GM12874 (cell line): ENCODE measurements at regions not wholly inside any gene's neighbourhood (a gene's known extent, or its start where the extent isn't known, plus 50 kb on each side); places are given as distances from the start of the nearest gene placed in this dataset.

Experiments
- TF ChIP-seq, protein P1 (sequence below): IDR thresholded peaks from 2 replicates; pipeline ENCODE4 v1.5.1; 2011; ENCODE audit warnings: low read depth, mild to moderate bottlenecking, control low read depth, low read length, moderate library complexity; ENCODE audit not compliant: insufficient read depth

GRCh38 chr2:238688193-238689153, 159.4 kb upstream of the TWIST2 start:
- TF ChIP-seq, protein P1, sequence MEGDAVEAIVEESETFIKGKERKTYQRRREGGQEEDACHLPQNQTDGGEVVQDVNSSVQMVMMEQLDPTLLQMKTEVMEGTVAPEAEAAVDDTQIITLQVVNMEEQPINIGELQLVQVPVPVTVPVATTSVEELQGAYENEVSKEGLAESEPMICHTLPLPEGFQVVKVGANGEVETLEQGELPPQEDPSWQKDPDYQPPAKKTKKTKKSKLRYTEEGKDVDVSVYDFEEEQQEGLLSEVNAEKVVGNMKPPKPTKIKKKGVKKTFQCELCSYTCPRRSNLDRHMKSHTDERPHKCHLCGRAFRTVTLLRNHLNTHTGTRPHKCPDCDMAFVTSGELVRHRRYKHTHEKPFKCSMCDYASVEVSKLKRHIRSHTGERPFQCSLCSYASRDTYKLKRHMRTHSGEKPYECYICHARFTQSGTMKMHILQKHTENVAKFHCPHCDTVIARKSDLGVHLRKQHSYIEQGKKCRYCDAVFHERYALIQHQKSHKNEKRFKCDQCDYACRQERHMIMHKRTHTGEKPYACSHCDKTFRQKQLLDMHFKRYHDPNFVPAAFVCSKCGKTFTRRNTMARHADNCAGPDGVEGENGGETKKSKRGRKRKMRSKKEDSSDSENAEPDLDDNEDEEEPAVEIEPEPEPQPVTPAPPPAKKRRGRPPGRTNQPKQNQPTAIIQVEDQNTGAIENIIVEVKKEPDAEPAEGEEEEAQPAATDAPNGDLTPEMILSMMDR, result no peak

DNA sequence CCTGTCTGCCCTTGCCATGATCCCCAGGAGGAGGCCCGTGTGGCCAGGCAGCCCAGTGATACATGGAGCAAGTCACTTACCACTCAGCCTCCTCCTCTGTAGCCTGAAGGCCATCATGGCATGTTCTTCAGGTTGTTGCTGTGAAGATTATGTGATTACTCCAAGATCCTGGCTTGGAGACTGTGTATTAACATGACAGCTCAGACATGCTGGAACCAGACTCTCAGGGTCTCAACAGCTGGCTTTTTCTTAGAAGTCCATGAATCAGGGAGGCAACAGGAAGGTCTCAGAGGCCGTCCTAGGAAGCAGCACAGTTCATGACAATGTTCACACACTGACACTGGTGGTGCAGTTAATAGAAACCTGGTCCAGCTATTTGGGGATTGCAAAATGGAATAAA, 158.6 kb upstream of the TWIST2 start:
- TF ChIP-seq, protein P1, result no peak

DNA sequence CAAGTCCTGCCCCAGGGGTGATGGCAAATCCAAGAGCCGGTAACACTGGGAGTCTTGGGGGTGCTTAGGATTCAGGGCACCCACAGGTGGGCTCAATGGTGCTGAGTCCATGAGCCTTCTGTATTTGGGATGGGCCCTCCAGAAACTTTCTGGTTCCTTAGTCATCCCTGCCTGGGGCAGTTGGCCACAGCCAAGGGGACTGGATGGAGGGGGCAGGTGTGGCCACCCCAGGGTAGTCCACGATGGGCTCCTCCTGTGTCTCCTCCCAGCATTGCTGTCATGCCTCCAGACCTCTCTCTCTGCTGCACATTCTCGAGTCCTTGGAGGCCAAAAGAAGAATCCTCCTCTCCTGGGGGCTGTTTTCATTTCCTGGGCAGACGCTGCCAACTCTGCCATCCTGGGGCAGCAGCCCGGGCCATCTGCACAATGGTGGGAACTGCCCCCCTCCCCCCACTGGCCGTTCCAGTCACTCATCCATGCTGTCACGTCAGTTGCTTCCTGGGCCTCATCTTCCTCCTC, 158.0 kb upstream of the TWIST2 start:
- TF ChIP-seq, protein P1, result no peak

DNA sequence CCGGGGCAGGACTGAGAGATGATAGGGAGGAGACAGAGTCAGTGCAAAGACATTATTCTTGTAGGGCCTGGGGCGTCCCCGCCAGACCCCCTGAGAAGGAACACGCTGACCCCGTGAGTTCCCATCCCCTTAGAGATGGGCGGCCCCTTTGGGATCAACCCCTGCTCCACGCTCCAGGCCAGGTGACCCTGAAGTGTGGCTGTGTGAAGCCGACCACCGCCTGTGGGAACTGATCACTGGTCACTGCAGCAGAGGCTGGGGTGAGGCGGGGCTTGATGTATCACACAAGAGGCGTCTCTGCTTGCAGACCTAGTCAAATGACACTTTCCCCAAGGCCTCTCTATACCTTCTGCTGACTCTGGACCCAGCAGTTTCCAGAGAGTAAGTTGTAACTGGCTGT, 157.4 kb upstream of the TWIST2 start:
- TF ChIP-seq, protein P1, result no peak

DNA sequence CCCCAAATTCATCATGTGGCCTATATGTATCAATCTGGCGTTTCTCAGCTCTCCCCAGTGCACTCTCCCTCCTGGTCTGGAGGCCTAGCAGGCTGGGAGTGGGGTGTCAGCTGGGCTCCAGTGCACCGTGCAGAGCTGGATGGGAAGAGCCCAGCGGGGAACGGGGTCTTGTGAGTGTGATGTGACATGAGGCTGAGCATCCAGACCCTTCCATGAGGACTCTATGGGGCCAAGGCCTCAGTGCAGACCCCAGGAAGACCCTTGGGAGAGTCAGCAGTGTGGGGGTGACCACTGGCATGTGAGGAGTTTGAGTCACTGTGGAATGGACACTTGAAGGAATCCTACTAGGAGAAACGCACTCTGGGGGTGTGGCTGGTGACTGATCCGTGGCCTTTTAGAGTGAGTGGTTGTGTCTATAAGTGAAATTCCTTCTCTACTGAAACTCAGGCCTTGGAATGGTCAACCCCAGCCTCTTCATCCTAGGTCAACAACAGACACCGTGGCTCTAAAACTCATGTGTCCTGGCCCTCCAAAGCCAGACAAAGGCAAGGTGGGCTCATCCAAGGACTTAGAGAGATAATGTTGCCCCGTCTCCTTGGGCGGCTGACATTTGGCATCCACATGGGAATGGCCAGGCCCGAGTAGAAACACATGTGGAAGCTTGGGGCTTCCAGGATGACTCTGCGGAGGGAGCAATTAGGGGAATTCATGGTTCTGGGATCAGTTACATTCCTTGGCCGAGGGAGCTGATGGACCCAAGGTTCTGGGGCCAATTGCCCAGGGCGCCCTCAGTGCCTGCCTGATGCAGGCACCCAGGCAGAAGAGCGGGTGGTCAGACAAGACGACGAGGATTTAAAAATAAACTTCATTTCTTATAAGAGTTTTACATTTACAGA, 156.0 kb upstream of the TWIST2 start:
- TF ChIP-seq, protein P1, result no peak

- TF ChIP-seq, protein P1, result no peak
These were observed 155.3 kb upstream of the TWIST2 start for GRCh38 chr2:238692562-238692961.
